ENCODE measurements at regions not wholly inside any gene's neighbourhood (a gene's known extent, or its start where the extent isn't known, plus 50 kb on each side); places are given as distances from the start of the nearest gene placed in this dataset.

GRCh38 chr2:133838642-133839365 is 270.5 kb upstream of the NCKAP5 start:
- no peak for ATAC-seq
- TF ChIP-seq, protein P1, sequence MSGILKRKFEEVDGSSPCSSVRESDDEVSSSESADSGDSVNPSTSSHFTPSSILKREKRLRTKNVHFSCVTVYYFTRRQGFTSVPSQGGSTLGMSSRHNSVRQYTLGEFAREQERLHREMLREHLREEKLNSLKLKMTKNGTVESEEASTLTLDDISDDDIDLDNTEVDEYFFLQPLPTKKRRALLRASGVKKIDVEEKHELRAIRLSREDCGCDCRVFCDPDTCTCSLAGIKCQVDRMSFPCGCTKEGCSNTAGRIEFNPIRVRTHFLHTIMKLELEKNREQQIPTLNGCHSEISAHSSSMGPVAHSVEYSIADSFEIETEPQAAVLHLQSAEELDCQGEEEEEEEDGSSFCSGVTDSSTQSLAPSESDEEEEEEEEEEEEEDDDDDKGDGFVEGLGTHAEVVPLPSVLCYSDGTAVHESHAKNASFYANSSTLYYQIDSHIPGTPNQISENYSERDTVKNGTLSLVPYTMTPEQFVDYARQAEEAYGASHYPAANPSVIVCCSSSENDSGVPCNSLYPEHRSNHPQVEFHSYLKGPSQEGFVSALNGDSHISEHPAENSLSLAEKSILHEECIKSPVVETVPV (CRISPR knock-in tag; IDR thresholded peaks at IDR 0.05) = no peak
- no peak for TF ChIP-seq ZC3H10 (CRISPR knock-in tag; IDR thresholded peaks at IDR 0.05)
- no peak for TF ChIP-seq CSDC2 (CRISPR knock-in tag; IDR thresholded peaks at IDR 0.05)
- no peak for TF ChIP-seq ISL1 (CRISPR knock-in tag; IDR thresholded peaks at IDR 0.05)
- no peak for TF ChIP-seq ZNF565 (CRISPR knock-in tag; conservative IDR thresholded peaks at IDR 0.05; ENCODE audit: low read depth)
- TF ChIP-seq TSHZ2 (CRISPR knock-in tag; IDR thresholded peaks at IDR 0.05) = no peak
- no peak for TF ChIP-seq ESRRG (CRISPR knock-in tag; IDR thresholded peaks at IDR 0.05)
- TF ChIP-seq ARNTL (CRISPR knock-in tag; IDR thresholded peaks at IDR 0.05; ENCODE audit: borderline replicate concordance, low read depth) = no peak
- no peak for TF ChIP-seq ZFP3 (CRISPR knock-in tag; IDR thresholded peaks at IDR 0.05)
- TF ChIP-seq POU6F1 (CRISPR knock-in tag; IDR thresholded peaks at IDR 0.05; ENCODE audit: borderline replicate concordance, low read depth) = no peak
- no peak for TF ChIP-seq TOX (CRISPR knock-in tag; IDR thresholded peaks at IDR 0.05; ENCODE audit: borderline replicate concordance)

DNA sequence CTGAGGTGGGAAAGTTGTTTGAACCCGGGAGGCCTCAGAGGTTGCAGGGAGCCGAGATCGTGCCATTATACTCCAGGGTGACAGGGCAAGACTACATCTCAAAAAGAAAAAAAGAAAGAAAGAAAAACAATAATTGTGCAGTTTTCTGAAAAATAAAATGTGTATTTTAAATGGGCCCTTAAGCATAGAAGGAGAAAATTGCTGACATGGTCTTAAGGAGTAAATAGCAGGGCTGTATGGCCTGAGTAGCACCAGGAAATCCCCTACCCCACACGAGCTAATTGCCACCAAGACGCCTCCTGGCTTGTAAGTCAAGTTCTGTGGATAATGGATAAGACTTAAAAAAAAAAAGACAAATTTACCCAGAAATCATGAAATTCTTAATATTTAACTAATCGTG is 271.4 kb upstream of the NCKAP5 start:
- ATAC-seq = no peak
- no peak for TF ChIP-seq BACH2 (CRISPR knock-in tag; IDR thresholded peaks at IDR 0.05; ENCODE audit: borderline replicate concordance)
- TF ChIP-seq TCF4 (CRISPR knock-in tag; IDR thresholded peaks at IDR 0.05; ENCODE audit: borderline replicate concordance) = no peak
- TF ChIP-seq ARNTL (CRISPR knock-in tag; IDR thresholded peaks at IDR 0.05; ENCODE audit: borderline replicate concordance, low read depth) = no peak
- no peak for TF ChIP-seq TOX (CRISPR knock-in tag; IDR thresholded peaks at IDR 0.05; ENCODE audit: borderline replicate concordance)
- no peak for TF ChIP-seq TSHZ2 (CRISPR knock-in tag; IDR thresholded peaks at IDR 0.05)
- no peak for TF ChIP-seq ZFP30 (CRISPR knock-in tag; IDR thresholded peaks at IDR 0.05)
- no peak for TF ChIP-seq ZNF70 (CRISPR knock-in tag; IDR thresholded peaks at IDR 0.05)
- no peak for TF ChIP-seq ESRRG (CRISPR knock-in tag; IDR thresholded peaks at IDR 0.05)
- TF ChIP-seq, protein P2, sequence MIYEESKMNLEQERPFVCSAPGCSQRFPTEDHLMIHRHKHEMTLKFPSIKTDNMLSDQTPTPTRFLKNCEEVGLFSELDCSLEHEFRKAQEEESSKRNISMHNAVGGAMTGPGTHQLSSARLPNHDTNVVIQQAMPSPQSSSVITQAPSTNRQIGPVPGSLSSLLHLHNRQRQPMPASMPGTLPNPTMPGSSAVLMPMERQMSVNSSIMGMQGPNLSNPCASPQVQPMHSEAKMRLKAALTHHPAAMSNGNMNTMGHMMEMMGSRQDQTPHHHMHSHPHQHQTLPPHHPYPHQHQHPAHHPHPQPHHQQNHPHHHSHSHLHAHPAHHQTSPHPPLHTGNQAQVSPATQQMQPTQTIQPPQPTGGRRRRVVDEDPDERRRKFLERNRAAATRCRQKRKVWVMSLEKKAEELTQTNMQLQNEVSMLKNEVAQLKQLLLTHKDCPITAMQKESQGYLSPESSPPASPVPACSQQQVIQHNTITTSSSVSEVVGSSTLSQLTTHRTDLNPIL (CRISPR knock-in tag; IDR thresholded peaks at IDR 0.05; ENCODE audit: low read depth) = no peak
- no peak for TF ChIP-seq GLIS3 (CRISPR knock-in tag; IDR thresholded peaks at IDR 0.05)
- TF ChIP-seq PPARA (CRISPR knock-in tag; IDR thresholded peaks at IDR 0.05; ENCODE audit: borderline replicate concordance) = no peak
- TF ChIP-seq ZC3H10 (CRISPR knock-in tag; IDR thresholded peaks at IDR 0.05) = no peak

DNA sequence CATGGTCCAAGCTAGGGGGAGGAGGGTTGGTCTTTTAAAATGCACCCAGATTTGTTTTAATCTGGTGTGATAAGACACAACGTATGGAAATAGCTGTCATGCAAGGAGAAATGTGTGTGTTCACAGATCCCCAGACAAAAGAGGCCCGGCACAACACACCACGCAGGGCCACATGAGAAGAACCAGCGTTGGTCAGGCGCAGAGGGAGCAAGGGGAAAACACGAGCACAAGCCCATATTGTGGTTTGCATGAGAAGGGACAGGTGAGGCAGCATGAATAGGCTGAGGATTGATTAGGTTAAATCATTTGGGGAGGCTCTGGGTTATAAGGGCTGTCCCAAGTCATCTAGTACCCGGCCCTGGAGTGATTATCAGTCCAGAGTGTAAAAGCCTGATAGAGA is 272.5 kb upstream of the NCKAP5 start:
- TF ChIP-seq ARNTL (CRISPR knock-in tag; IDR thresholded peaks at IDR 0.05; ENCODE audit: borderline replicate concordance, low read depth) (no peak), RARB (CRISPR knock-in tag; IDR thresholded peaks at IDR 0.05) (no peak), ESRRG (CRISPR knock-in tag; IDR thresholded peaks at IDR 0.05) (no peak), OSR1 (CRISPR knock-in tag; IDR thresholded peaks at IDR 0.05) (no peak)
- no peak for ATAC-seq

All from SK-N-SH treated with all-trans-retinoic acid at 6 μM for 48 hours (cell line).